Endothelial cell of umbilical vein (primary cell): ENCODE measurements at regions not wholly inside any gene's neighbourhood (a gene's known extent, or its start where the extent isn't known, plus 50 kb on each side); places are given as distances from the start of the nearest gene placed in this dataset.

Experiments used
- BruUV-seq: library from RNA; stranded (reverse); fragments of 400-500 nt; replicated peaks from 2 replicates; lab custom pipeline; 2021; lab: Mats Ljungman, UMichigan
- CTCF ChIA-PET: fragments of 300-600, 350-600 bp; sonication (Branson Sonifier 250); formaldehyde crosslinking; loops from one replicate; lab custom pipeline; 2021; ENCODE audit warnings: antibody characterized with exemption, inconsistent platforms; lab: Charles Lee
- POLR2A ChIA-PET: fragments of 300-600, 350-600 bp; sonication (Branson Sonifier 250); formaldehyde crosslinking; loops from one replicate; lab custom pipeline; 2021; ENCODE audit warnings: antibody characterized with exemption, inconsistent platforms; lab: Charles Lee
- DNase-seq: peaks from one replicate; pipeline ENCODE4 v3.0.0-alpha.2; 2011; ENCODE audit warnings: low read depth, low spot score
- FAIRE-seq: peaks from 2 replicates; lab custom pipeline; 2011; peaks lifted over from hg19 to GRCh38; lab: Jason Lieb, UNC
- H2AFZ ChIP-seq: 2 replicates; pipeline ENCODE4 v1.6.0; 2012; ENCODE audit warnings: low read depth, low read length, control low read depth, inconsistent platforms
- H3K27ac ChIP-seq: 2 replicates; pipeline ENCODE4 v1.5.1; 2011; ENCODE audit warnings: low read depth, mild to moderate bottlenecking, control low read depth, low read length, moderate library complexity; ENCODE audit not compliant: insufficient read depth
- H3K27me3 ChIP-seq, 2 experiments: 2 replicates each; pipeline versions ENCODE4 v1.6.0 to v1.6.1; 2011; ENCODE audit warnings: low read length in 2 of 2, mixed read lengths in 1 of 2; ENCODE audit not compliant: control insufficient read depth in 2 of 2, insufficient read depth in 2 of 2
- H3K36me3 ChIP-seq, 2 experiments: 2 replicates in 1 of 2; 3 replicates in 1 of 2; pipeline ENCODE4 v1.5.1; 2011; ENCODE audit warnings: low read length in 2 of 2, mild to moderate bottlenecking in 1 of 2, moderate library complexity in 1 of 2; ENCODE audit not compliant: control insufficient read depth in 2 of 2, insufficient read depth in 2 of 2; ENCODE audit errors: extremely low read depth in 1 of 2
- H3K4me1 ChIP-seq: 3 replicates; pipeline ENCODE4 v1.5.1; 2011; ENCODE audit warnings: mild to moderate bottlenecking, low read length; ENCODE audit not compliant: control insufficient read depth, insufficient read depth; ENCODE audit errors: extremely low read depth
- H3K4me2 ChIP-seq: 2 replicates; pipeline ENCODE4 v1.6.1; 2011; ENCODE audit warnings: low read length, control low read depth, mixed read lengths; ENCODE audit not compliant: insufficient read depth
- H3K4me3 ChIP-seq, 3 experiments: fragments of 200-600 bp in 1 of 3; sonication (generic), shearing (Covaris generic) in 1 of 3; replicated peaks in 1 of 3; 2 replicates each; pipeline ENCODE4 v1.5.1; 2011 to 2016; ENCODE audit warnings: control low read depth in 3 of 3, low read length in 3 of 3, mild to moderate bottlenecking in 2 of 3, inconsistent platforms in 1 of 3, low read depth in 1 of 3, moderate library complexity in 1 of 3; ENCODE audit not compliant: insufficient read depth in 1 of 3
- H3K79me2 ChIP-seq: 2 replicates; pipeline ENCODE4 v1.6.0; 2012; ENCODE audit warnings: low read length, inconsistent platforms; ENCODE audit not compliant: control insufficient read depth, insufficient read depth
- H3K9ac ChIP-seq: replicated peaks from 2 replicates; pipeline ENCODE3; 2011; ENCODE audit warnings: low read length, control low read depth; ENCODE audit not compliant: insufficient read depth; ENCODE audit errors: extremely low read depth
- H3K9me1 ChIP-seq: replicated peaks from 3 replicates; pipeline ENCODE4 v1.6.0; 2011; ENCODE audit warnings: mild to moderate bottlenecking, low read length; ENCODE audit not compliant: control insufficient read depth, insufficient read depth; ENCODE audit errors: extremely low read depth
- H3K9me3 ChIP-seq: replicated peaks from 2 replicates; pipeline ENCODE4 v1.5.1; 2012; ENCODE audit warnings: low read length, inconsistent platforms; ENCODE audit not compliant: control insufficient read depth, insufficient read depth
- H4K20me1 ChIP-seq: replicated peaks from 2 replicates; pipeline ENCODE3; 2011; ENCODE audit warnings: mild to moderate bottlenecking, low read length; ENCODE audit not compliant: control insufficient read depth, insufficient read depth; ENCODE audit errors: extremely low read depth
- FOS ChIP-seq: IDR thresholded peaks from 2 replicates; pipeline ENCODE4 v1.6.1; 2011; ENCODE audit warnings: mild to moderate bottlenecking, low read length, moderate library complexity, borderline replicate concordance; ENCODE audit not compliant: insufficient read depth
- GATA2 ChIP-seq: IDR thresholded peaks from 2 replicates; pipeline ENCODE4 v1.7.0; 2011; ENCODE audit warnings: low read depth, mild to moderate bottlenecking, moderate library complexity, mixed read lengths, low read length; ENCODE audit not compliant: insufficient read length, insufficient read depth
- JUN ChIP-seq: IDR thresholded peaks from 2 replicates; pipeline ENCODE4 v1.6.1; 2011; ENCODE audit warnings: borderline replicate concordance, low read depth; ENCODE audit not compliant: insufficient read length, insufficient read depth
- MYC ChIP-seq: IDR thresholded peaks from one replicate; pipeline ENCODE4 v1.6.1; 2011; ENCODE audit warnings: mild to moderate bottlenecking, low read depth, low read length
- POLR2A ChIP-seq: IDR thresholded peaks from 2 replicates; pipeline ENCODE4 v1.6.1; 2012; ENCODE audit warnings: low read depth, mild to moderate bottlenecking, control low read depth, low read length
- POLR2AphosphoS5 ChIP-seq: IDR thresholded peaks from 2 replicates; pipeline ENCODE4 v1.6.1; 2012; ENCODE audit warnings: low read depth, mild to moderate bottlenecking, control low read depth, low read length, moderate library complexity; ENCODE audit not compliant: insufficient read depth
- dilution Hi-C: fragments of 300-500 bp; cut with MboI; formaldehyde crosslinking; loops from one replicate; pipeline ENCODE4 v1.15.0; 2019; ENCODE audit warnings: low sequenced_read_pairs; ENCODE audit not compliant: extremely low pct_ligation_motif_present
- intact Hi-C: fragments of 100-400 bp; cut with micrococcal nuclease; formaldehyde crosslinking; loops from one replicate; pipeline ENCODE4 v1.10.0; 2022
- TF ChIP-seq, protein P1 (sequence below): IDR thresholded peaks from 2 replicates; pipeline ENCODE4 v1.6.1; 2011; ENCODE audit not compliant: insufficient read depth, insufficient read length

DNA sequence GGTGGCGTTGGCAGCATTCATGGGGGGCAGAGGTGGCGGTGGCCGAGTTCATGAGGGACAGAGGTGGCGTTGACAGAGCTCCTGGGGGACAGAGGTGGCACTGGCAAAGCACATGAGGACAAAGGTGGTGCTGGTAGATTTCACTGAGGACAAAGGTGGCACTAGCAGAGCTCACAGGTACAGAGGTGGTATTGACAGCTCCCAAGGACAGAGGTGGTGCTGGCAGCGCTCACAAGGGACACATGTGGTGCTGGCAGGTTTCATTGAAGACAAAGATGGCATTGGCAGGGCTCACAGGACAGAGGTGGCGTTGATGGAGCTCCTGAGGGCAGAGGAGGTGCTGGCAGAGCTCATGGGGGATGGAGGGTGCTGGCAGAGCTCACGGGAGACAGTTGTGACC lies 425.4 kb downstream of the CTTN start:
- BruUV-seq = no TSS peak
- Histone ChIP-seq H3K27me3 (peaks cover 0 to 5% of the 10 kb centered on the region in 2 experiments), H2AFZ (no peak overlapping the region), H3K4me1 (no peaks in the 10 kb centered on the region), H3K79me2 (no peaks in the 10 kb centered on the region), H3K9ac (no peak overlapping the region), H3K9me3 (no peaks in the 10 kb centered on the region), H3K36me3 (no peaks in the 10 kb centered on the region), H3K4me2 (no peak overlapping the region), H4K20me1 (no peaks in the 10 kb centered on the region), H3K4me3 (no peak overlapping the region), H3K9me1 (no peaks in the 10 kb centered on the region), H3K27ac (no peak overlapping the region)
- CTCF ChIA-PET = no interaction called here
- dilution Hi-C loops = no loop called here
- POLR2A ChIA-PET = no interaction called here
- no peak for DNase-seq
- TF ChIP-seq FOS = no peak
- TF ChIP-seq POLR2A = no peak
- TF ChIP-seq, protein P1, sequence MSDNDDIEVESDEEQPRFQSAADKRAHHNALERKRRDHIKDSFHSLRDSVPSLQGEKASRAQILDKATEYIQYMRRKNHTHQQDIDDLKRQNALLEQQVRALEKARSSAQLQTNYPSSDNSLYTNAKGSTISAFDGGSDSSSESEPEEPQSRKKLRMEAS = no peak
- TF ChIP-seq JUN = no peak
- no peak for TF ChIP-seq POLR2AphosphoS5
- no peak for TF ChIP-seq GATA2
- intact Hi-C loops = no loop called here
- FAIRE-seq = no peak

DNA sequence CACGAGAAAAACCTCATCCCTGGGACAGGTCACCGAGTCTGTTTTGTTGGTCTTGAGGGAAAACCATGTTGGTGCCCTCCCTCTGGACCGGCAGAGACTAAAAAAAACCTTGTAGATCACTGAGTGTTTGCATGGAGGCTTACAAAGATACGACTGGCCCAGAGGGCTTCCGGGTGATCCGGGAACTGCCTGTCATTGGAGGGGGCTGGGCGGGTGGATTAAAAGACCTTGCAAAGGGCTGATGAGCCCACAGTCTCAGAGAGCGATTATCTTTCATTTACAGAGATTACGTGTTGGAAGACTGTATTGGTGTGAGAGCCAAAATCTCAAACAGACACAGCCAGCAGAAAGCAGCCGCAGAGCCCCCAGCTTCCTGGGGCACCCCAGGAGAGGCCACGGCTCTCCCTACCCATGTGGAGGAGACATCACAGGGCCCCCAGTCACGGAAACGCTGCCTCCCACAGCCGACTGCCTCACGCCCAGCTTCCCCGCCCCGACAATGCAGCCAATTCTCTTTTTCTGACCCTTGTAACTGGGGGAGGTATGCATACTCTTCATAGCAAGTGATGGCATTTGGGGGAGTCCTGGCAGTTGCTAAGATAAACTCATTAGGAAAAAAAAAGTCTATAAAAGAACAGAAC lies 426.4 kb downstream of the CTTN start:
- FAIRE-seq (no peak), DNase-seq (no peak)
- ChIA-PET POLR2A (no interaction called here), CTCF (no interaction called here)
- no peaks in the 10 kb centered on the region for H3K79me2 ChIP-seq
- no peak overlapping the region for H3K9ac ChIP-seq
- no TSS peak for BruUV-seq
- no peak overlapping the region for H3K4me2 ChIP-seq
- H3K4me3 ChIP-seq = no peak overlapping the region
- peaks cover 0 to 5% of the 10 kb centered on the region in 2 experiments for H3K27me3 ChIP-seq
- dilution Hi-C loops (no loop called here), intact Hi-C loops (no loop called here)
- TF ChIP-seq MYC = no peak
- H2AFZ ChIP-seq = no peak overlapping the region
- H4K20me1 ChIP-seq = no peaks in the 10 kb centered on the region
- no peaks in the 10 kb centered on the region for H3K4me1 ChIP-seq
- no peak overlapping the region for H3K27ac ChIP-seq
- H3K9me3 ChIP-seq = no peaks in the 10 kb centered on the region
- no peaks in the 10 kb centered on the region for H3K36me3 ChIP-seq
- H3K9me1 ChIP-seq = no peaks in the 10 kb centered on the region
